Psoas muscle (tissue), 7 donors: ENCODE measurements at regions not wholly inside any gene's neighbourhood (a gene's known extent, or its start where the extent isn't known, plus 50 kb on each side); places are given as distances from the start of the nearest gene placed in this dataset.

Source experiments
- ATAC-seq, 4 donors: fragments of 200-7000 bp; cut with Tn5 transposase; one replicate each; pipeline ENCODE4 v1.9.1; 2020; ENCODE audit warnings: moderate library complexity in 3 of 4, mild to moderate bottlenecking in 2 of 4
- DNase-seq, 2 donors: peaks; one replicate each; pipeline ENCODE4 v3.0.0-alpha.2; 2020
- H3K27ac ChIP-seq: fragments of 200-600 bp; one replicate; pipeline ENCODE4 v1.8.0; 2022
- H3K27me3 ChIP-seq, 3 donors: fragments of 200-600 bp in 1 of 3; one replicate each; pipeline versions ENCODE4 v1.6.1 to v1.8.0; 2013 to 2022; ENCODE audit warnings: low read length in 2 of 3, mild to moderate bottlenecking in 2 of 3, moderate library complexity in 1 of 3; ENCODE audit not compliant: insufficient read depth in 3 of 3
- H3K36me3 ChIP-seq, 2 donors: fragments of 200-600 bp in 1 of 2; one replicate each; pipeline versions ENCODE4 v1.6.1 to v1.8.0; 2013 to 2022; ENCODE audit warnings: low read depth in 1 of 2, mild to moderate bottlenecking in 1 of 2, moderate library complexity in 1 of 2; ENCODE audit not compliant: insufficient read depth in 1 of 2
- H3K4me1 ChIP-seq: fragments of 200-600 bp; one replicate; pipeline ENCODE4 v1.8.0; 2022
- H3K4me3 ChIP-seq: fragments of 200-600 bp; one replicate; pipeline ENCODE4 v1.8.0; 2022; ENCODE audit warnings: mild to moderate bottlenecking
- H3K9me3 ChIP-seq: fragments of 200-600 bp; one replicate; pipeline ENCODE4 v1.8.0; 2022
- WGBS, 3 donors: extraction: QIAGEN DNeasy Blood & Tissue Kit; methylation state at CpG; one replicate each; pipeline versions ENCODE4 v1.1.6 to v1.1.7; 2013; 5-methylcytosine and 5-hydroxymethylcytosine counted together
- intact Hi-C, 2 donors: fragments of 100-400 bp; cut with DNase I; formaldehyde crosslinking; loops; one replicate each; pipeline versions ENCODE4 v1.11.0 to v1.14.2; 2022
- TF ChIP-seq, protein P1 (sequence below): fragments of 200-600 bp; IDR thresholded peaks from one replicate; pipeline ENCODE4 v1.8.0; 2022; ENCODE audit warnings: antibody characterized with exemption
- donor health status: healthy with polysubstance abuse.
- donor health status: DM: no; HTN: no; CAD: no; lungs with moderate emphysema.
- donor health status: Bipolar disorder and iron deficiency.
- donor health status: healthy.
- donor health status: DM: yes; HTN: yes; CAD: no.
- donor health status: DM: no; HTN: no; CAD: no.
- donor health status: DM: yes; HTN: yes; CAD: no.

DNA sequence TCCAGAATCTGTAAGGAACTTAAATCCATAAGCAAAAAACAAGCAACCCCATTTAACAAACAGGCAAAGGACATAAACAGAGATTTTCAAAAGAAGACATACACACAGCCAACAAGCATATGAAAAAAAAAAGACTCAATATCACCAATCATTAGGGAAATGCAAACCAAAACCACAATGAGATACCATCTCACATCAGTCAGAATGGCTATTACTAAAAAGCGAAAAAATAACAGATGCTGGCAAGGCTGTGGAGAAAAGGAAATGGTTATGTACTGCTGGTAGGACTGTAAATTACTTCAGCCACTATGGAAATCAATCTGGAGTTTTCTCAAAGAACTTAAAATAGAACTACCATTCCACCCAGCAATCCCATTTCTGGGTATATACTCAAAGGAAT is 156.8 kb upstream of the RADX start:
- Histone ChIP-seq H3K27me3 (peaks cover 0 to 16% (median 0%) of the 10 kb centered on the region in 3 donors), H3K27ac (no peak overlapping the region), H3K36me3 (no peaks in the 10 kb centered on the region), H3K9me3 (no peaks in the 10 kb centered on the region), H3K4me1 (no peaks in the 10 kb centered on the region), H3K4me3 (no peak overlapping the region)
- TF ChIP-seq, protein P1, sequence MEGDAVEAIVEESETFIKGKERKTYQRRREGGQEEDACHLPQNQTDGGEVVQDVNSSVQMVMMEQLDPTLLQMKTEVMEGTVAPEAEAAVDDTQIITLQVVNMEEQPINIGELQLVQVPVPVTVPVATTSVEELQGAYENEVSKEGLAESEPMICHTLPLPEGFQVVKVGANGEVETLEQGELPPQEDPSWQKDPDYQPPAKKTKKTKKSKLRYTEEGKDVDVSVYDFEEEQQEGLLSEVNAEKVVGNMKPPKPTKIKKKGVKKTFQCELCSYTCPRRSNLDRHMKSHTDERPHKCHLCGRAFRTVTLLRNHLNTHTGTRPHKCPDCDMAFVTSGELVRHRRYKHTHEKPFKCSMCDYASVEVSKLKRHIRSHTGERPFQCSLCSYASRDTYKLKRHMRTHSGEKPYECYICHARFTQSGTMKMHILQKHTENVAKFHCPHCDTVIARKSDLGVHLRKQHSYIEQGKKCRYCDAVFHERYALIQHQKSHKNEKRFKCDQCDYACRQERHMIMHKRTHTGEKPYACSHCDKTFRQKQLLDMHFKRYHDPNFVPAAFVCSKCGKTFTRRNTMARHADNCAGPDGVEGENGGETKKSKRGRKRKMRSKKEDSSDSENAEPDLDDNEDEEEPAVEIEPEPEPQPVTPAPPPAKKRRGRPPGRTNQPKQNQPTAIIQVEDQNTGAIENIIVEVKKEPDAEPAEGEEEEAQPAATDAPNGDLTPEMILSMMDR: no peak
- DNase-seq (no peak), ATAC-seq (no peak)
- intact Hi-C loops: no loop called here
- 73 to 90% (median 88%) methylated on average over 1 of the region's 1 CpG for WGBS, 3 donors

DNA sequence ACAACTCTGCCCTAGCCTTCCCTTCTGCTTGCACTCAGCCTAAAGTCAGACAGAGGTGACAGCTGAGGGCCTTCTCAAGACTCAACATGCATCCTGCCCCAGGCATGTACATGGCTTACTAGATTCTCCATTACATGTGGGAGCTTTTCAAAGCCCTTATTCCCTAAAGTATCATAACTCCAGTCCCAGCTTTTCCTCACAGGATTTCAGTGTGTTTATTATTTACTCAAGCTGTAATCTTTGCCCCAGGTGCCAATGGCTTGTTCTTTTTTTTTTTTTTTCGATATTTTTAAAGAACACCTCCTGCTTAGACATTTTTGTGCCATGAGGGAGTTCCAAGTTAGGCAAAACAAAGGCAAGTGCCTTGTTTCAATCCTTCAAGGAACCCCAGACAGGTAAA is 154.0 kb upstream of the RADX start:
- no peak overlapping the region for H3K27ac ChIP-seq
- no peaks in the 10 kb centered on the region for H3K4me1 ChIP-seq
- H3K36me3 ChIP-seq: no peaks in the 10 kb centered on the region
- no peak for DNase-seq
- H3K9me3 ChIP-seq: no peaks in the 10 kb centered on the region
- WGBS, 3 donors: 30 to 67% (median 65%) methylated on average over 1 of the region's 1 CpG
- intact Hi-C loops: no loop called here
- H3K4me3 ChIP-seq: no peak overlapping the region
- peaks cover 0 to 16% (median 0%) of the 10 kb centered on the region in 3 donors for H3K27me3 ChIP-seq
- TF ChIP-seq, protein P1: no peak
- ATAC-seq: no peak

DNA sequence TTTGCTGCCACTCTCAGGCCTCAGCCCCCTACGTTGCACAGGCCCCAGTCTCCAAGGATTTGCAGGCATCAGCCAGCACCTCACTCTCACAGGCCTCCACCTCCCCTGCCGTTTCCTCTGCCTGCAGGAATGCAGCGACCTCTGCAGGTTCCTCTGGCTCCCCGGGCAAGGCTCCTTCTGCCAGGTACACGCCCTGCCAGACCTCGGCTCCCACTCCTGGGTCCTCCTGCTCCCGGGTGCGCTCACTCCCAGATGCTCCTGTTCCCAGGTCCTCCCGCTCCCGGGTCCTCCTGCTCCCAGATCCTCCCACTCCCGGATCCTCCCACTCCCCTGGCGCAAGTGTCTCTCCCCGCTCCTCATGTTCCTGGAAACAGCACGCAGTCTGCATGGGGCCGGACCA is 144.4 kb upstream of the RADX start:
- Histone ChIP-seq H3K36me3 (no peaks in the 10 kb centered on the region), H3K4me3 (no peak overlapping the region), H3K4me1 (no peaks in the 10 kb centered on the region), H3K27me3 (peaks cover 0 to 9% (median 0%) of the 10 kb centered on the region in 3 donors), H3K27ac (no peak overlapping the region), H3K9me3 (no peaks in the 10 kb centered on the region)
- no peak for ATAC-seq
- TF ChIP-seq, protein P1: no peak
- intact Hi-C loops: no loop called here
- peak in 1 of 2 donors; percentile 30 for DNase-seq
- WGBS, 3 donors: 56 to 74% (median 60%) methylated on average over 13 to 15 of the region's 15 CpGs

DNA sequence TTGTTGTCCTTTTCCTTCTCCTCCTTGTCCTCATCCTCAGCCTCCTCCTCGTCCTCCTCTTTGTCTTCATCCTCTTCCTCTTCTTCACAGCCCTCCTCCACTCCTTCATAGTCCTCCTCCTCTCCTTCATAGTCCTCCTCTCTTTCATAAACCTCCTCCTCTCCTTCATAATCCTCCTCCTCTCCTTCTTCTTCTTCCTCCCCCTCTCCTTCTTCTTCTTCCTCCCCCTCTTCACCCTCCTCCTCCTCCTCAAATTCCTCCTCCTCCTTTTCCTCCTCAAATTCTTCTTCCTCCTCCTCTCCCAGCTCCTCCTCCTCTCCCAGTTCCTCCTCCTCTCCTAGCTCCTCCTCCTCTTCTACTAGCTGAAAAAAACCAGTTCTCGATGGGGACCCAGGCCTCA is 143.8 kb upstream of the RADX start:
- intact Hi-C loops: no loop called here
- WGBS, 3 donors: 63 to 76% (median 70%) methylated on average over 2 of the region's 2 CpGs
- H3K4me3 ChIP-seq: no peak overlapping the region
- ATAC-seq: no peak
- H3K9me3 ChIP-seq: no peaks in the 10 kb centered on the region
- no peaks in the 10 kb centered on the region for H3K36me3 ChIP-seq
- H3K27ac ChIP-seq: no peak overlapping the region
- TF ChIP-seq, protein P1: no peak
- peaks cover 0 to 9% (median 0%) of the 10 kb centered on the region in 3 donors for H3K27me3 ChIP-seq
- H3K4me1 ChIP-seq: no peaks in the 10 kb centered on the region
- no peak for DNase-seq

DNA sequence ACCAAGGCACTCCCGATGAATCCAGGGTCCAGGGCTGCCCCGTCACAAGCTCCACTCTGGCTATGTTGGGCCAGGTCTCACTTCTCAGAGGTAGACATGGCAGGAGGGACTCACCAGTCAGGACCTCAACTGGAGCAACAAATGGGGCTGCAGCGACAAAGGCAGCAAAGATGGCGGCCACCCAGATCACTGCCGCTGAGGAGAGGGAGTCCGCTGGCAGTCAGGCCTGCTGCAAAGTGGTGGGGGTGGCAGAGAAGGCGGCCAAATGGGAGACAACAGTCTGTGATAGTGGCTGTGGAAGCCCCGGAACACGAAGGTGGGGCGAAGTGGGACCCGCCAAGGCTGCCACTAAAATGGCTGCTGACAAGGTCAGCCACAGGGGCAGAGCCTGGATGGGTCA is 143.3 kb upstream of the RADX start:
- Histone ChIP-seq H3K27ac (no peak overlapping the region), H3K4me1 (no peaks in the 10 kb centered on the region), H3K9me3 (no peaks in the 10 kb centered on the region), H3K4me3 (no peak overlapping the region), H3K36me3 (no peaks in the 10 kb centered on the region), H3K27me3 (peaks cover 0 to 9% (median 0%) of the 10 kb centered on the region in 3 donors)
- peak in 1 of 2 donors; percentile 26 for DNase-seq
- ATAC-seq: no peak
- TF ChIP-seq, protein P1: no peak
- 91 to 96% (median 95%) methylated on average over 7 to 11 of the region's 11 CpGs for WGBS, 3 donors
- intact Hi-C loops: no loop called here
